ENCODE measurements at regions not wholly inside any gene's neighbourhood (a gene's known extent, or its start where the extent isn't known, plus 50 kb on each side); places are given as distances from the start of the nearest gene placed in this dataset.

- TF ChIP-seq POLR2A (IDR thresholded peaks at IDR 0.05; ENCODE audit: low read length) (no peak), GATA1 (IDR thresholded peaks at IDR 0.05; ENCODE audit: low read depth, low read length) (no peak)
Observed at GRCh38 chr22:22121445-22121844, 123.1 kb upstream of the VPREB1 start.
